K562 (cell line): ENCODE measurements at regions not wholly inside any gene's neighbourhood (a gene's known extent, or its start where the extent isn't known, plus 50 kb on each side); places are given as distances from the start of the nearest gene placed in this dataset.
"Not testable (repeated sequence)": the region's sequence is repeated elsewhere in the genome, so short reads cannot be mapped to it uniquely, and the experiment has no call there.

Experiments
- ATAC-seq: fragments of 200-7000 bp; cut with Tn5 transposase; 3 replicates; pipeline ENCODE4 v1.9.1; 2020; ENCODE audit warnings: moderate library complexity
- BruUV-seq: library from RNA; stranded (reverse); fragments of 400-500 nt; replicated peaks from 2 replicates; lab custom pipeline; 2021; lab: Mats Ljungman, UMichigan
- CTCF ChIA-PET: fragments of 300-600 bp; formaldehyde crosslinking; extraction: SDS; loops from one replicate; lab custom pipeline; 2021; ENCODE audit warnings: low intra/inter-chr PET ratio; lab: Yijun Ruan, JAX
- POLR2A ChIA-PET: fragments of 300-600, 350-650 bp; sonication (Branson Sonifier 250); formaldehyde crosslinking; extraction: SDS; loops from one replicate; lab custom pipeline; 2021; ENCODE audit warnings: antibody characterized with exemption, inconsistent platforms; lab: Yijun Ruan, JAX
- DNase-seq, 4 experiments: peaks; one replicate each; pipeline versions ENCODE4 v3.0.0 to v3.0.0-alpha.2; 2011 to 2018; ENCODE audit warnings: low spot score in 3 of 4, mixed read lengths in 3 of 4; ENCODE audit errors: extremely low read depth in 1 of 4
- FAIRE-seq: peaks from 2 replicates; lab custom pipeline; 2011; peaks lifted over from hg19 to GRCh38; lab: Jason Lieb, UNC
- H2AFZ ChIP-seq: 2 replicates; pipeline ENCODE4 v1.6.0; 2011; ENCODE audit warnings: low read depth, low read length, control low read depth, inconsistent platforms
- H3K27ac ChIP-seq: fragments of 200-600 bp; 3 replicates; pipeline ENCODE4 v1.8.0; 2011; ENCODE audit warnings: low read depth, mild to moderate bottlenecking, control low read depth, inconsistent platforms, low read length, moderate library complexity, mixed read lengths; ENCODE audit errors: extremely low read depth
- H3K27me3 ChIP-seq, 2 experiments: fragments of 300-600 bp in 1 of 2; 2 replicates in 1 of 2; 3 replicates in 1 of 2; pipeline versions ENCODE4 v1.6.0 to v1.8.0; 2011; ENCODE audit warnings: inconsistent platforms in 2 of 2, low read length in 2 of 2, mild to moderate bottlenecking in 1 of 2, mixed read lengths in 1 of 2, moderate library complexity in 1 of 2; ENCODE audit not compliant: control insufficient read depth in 2 of 2, insufficient read depth in 2 of 2
- H3K36me3 ChIP-seq: fragments of 300-600 bp; 3 replicates; pipeline ENCODE4 v1.8.0; 2011; ENCODE audit warnings: mild to moderate bottlenecking, low read length, inconsistent platforms; ENCODE audit not compliant: control insufficient read depth, insufficient read depth
- H3K4me1 ChIP-seq, 2 experiments: fragments of 200-600 bp in 1 of 2; replicated peaks in 1 of 2; 2 replicates in 1 of 2; 3 replicates in 1 of 2; pipeline versions ENCODE4 v1.5.1 to v1.8.0; 2011; ENCODE audit warnings: inconsistent platforms in 2 of 2, low read length in 2 of 2, mild to moderate bottlenecking in 1 of 2, mixed read lengths in 1 of 2, moderate library complexity in 1 of 2; ENCODE audit not compliant: control insufficient read depth in 2 of 2, insufficient read depth in 2 of 2
- H3K4me2 ChIP-seq: 2 replicates; pipeline ENCODE4 v1.6.1; 2011; ENCODE audit warnings: low read length, control low read depth, inconsistent platforms, mixed read lengths; ENCODE audit not compliant: insufficient read depth
- H3K4me3 ChIP-seq: fragments of 200-600 bp; sonication (generic), shearing (Covaris generic); 2 replicates; pipeline ENCODE4 v1.5.1; 2016; ENCODE audit warnings: control low read depth, inconsistent platforms
- H3K79me2 ChIP-seq: fragments of 200-600 bp; 3 replicates; pipeline ENCODE4 v1.8.0; 2011; ENCODE audit warnings: low read length, inconsistent platforms; ENCODE audit not compliant: control insufficient read depth, insufficient read depth
- H3K9ac ChIP-seq, 2 experiments: 2 replicates each; pipeline versions ENCODE4 v1.6.0 to v1.6.1; 2011; ENCODE audit warnings: low read depth in 2 of 2, low read length in 2 of 2, control low read depth in 1 of 2, inconsistent platforms in 1 of 2, mild to moderate bottlenecking in 1 of 2, mixed read lengths in 1 of 2; ENCODE audit not compliant: insufficient read depth in 1 of 2
- H3K9me1 ChIP-seq: one replicate; pipeline ENCODE4 v1.6.0; 2011; ENCODE audit warnings: inconsistent platforms, mild to moderate bottlenecking, low read length, moderate library complexity; ENCODE audit not compliant: control insufficient read depth, insufficient read depth
- H3K9me3 ChIP-seq: replicated peaks from 2 replicates; pipeline ENCODE4 v1.5.1; 2011; ENCODE audit warnings: low read depth, low read length, inconsistent platforms; ENCODE audit not compliant: control insufficient read depth, insufficient read depth
- H4K20me1 ChIP-seq: replicated peaks from 2 replicates; pipeline ENCODE4 v1.6.1; 2011; ENCODE audit warnings: low read length, inconsistent platforms, mixed read lengths; ENCODE audit not compliant: control insufficient read depth, insufficient read depth
- BRD4 ChIP-seq: fragments of 200-600 bp; sonication (generic); IDR thresholded peaks from 2 replicates; pipeline ENCODE4 v1.6.1; 2017; ENCODE audit warnings: inconsistent platforms
- CTBP1 ChIP-seq: fragments of 450-650 bp; IDR thresholded peaks from 2 replicates; pipeline ENCODE4 v1.6.1; 2016; ENCODE audit warnings: borderline replicate concordance
- HMGN3 ChIP-seq: IDR thresholded peaks from 2 replicates; pipeline ENCODE4 v1.6.1; 2011; ENCODE audit warnings: borderline replicate concordance, low read depth, mild to moderate bottlenecking, mixed read lengths, low read length; ENCODE audit not compliant: insufficient read length; ENCODE audit errors: extremely low read depth
- MAFF ChIP-seq: IDR thresholded peaks from 2 replicates; pipeline ENCODE4 v1.6.1; 2012; ENCODE audit warnings: low read length, improper control_type of control experiment
- ZC3H11A ChIP-seq: IDR thresholded peaks from 2 replicates; pipeline ENCODE4 v1.6.1; 2012; ENCODE audit warnings: low read depth, low read length, improper control_type of control experiment
- ZFP1 ChIP-seq: fragments of 450-650 bp; formaldehyde crosslinking; IDR thresholded peaks from 2 replicates; pipeline ENCODE4 v1.4.0; 2020; ENCODE audit warnings: mild to moderate bottlenecking, mixed read lengths
- ZNF140 ChIP-seq: fragments of 250-450 bp; sonication (Bioruptor Pico); IDR thresholded peaks from 2 replicates; pipeline ENCODE4 v1.8.0; 2021; ENCODE audit warnings: moderate library complexity, mild to moderate bottlenecking, inconsistent platforms
- ZNF324 ChIP-seq: fragments of 250-450 bp; sonication (Bioruptor Pico); IDR thresholded peaks from 2 replicates; pipeline ENCODE4 v1.4.0; 2020; ENCODE audit warnings: mild to moderate bottlenecking
- WGBS: fragments of 100-300 bp; shearing (Covaris generic); methylation state at CpG from one replicate; pipeline ENCODE4 v1.1.6; 2016; ENCODE audit warnings: low coverage, mixed read lengths; ENCODE audit not compliant: insufficient coverage; ENCODE audit errors: missing lambda C conversion rate; 5-methylcytosine and 5-hydroxymethylcytosine counted together
- in situ Hi-C: fragments of 300-500 bp; cut with MboI; formaldehyde crosslinking; loops from 4 replicates; pipeline ENCODE4 v1.15.0; 2018; ENCODE audit warnings: inconsistent platforms, mixed read lengths
- intact Hi-C: fragments of 100-400 bp; cut with micrococcal nuclease; formaldehyde crosslinking; loops from 2 replicates; pipeline ENCODE4 v1.14.2; 2022
- TF ChIP-seq, protein P1 (sequence below), 2 experiments: fragments of 450-650 bp in 1 of 2; sonication (generic) in 1 of 2; formaldehyde crosslinking in 1 of 2; IDR thresholded peaks; 2 replicates each; pipeline versions ENCODE4 v1.7.1 to v1.9.0; 2016 to 2022; ENCODE audit warnings: inconsistent platforms in 1 of 2, mild to moderate bottlenecking in 1 of 2, missing genetic modification reagents in 1 of 2
- TF ChIP-seq, protein P2 (sequence below): fragments of 250-450 bp; sonication (Bioruptor Pico); IDR thresholded peaks from 2 replicates; pipeline ENCODE4 v1.9.0; 2021; ENCODE audit warnings: mild to moderate bottlenecking, inconsistent platforms

DNA sequence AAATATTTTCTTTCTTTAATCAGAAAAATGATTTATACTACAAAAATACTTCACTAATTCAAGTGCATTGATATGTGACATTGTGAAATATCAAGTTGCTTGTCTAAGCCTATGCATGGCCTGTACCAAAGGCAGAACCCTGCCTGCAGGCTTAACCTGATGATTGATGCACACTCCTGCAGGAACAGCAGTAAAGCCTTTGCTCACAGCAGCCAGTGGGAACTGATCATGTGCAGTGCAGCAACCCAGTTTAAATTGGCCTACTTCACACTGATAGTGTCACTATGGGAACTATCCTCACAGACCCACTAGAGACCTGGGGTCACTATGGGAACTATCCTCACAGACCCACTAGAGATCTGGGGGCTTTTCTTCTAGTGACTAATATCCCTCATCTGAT lies 603.8 kb downstream of the RAPGEF2 start (continued):
- TF ChIP-seq, protein P1, sequence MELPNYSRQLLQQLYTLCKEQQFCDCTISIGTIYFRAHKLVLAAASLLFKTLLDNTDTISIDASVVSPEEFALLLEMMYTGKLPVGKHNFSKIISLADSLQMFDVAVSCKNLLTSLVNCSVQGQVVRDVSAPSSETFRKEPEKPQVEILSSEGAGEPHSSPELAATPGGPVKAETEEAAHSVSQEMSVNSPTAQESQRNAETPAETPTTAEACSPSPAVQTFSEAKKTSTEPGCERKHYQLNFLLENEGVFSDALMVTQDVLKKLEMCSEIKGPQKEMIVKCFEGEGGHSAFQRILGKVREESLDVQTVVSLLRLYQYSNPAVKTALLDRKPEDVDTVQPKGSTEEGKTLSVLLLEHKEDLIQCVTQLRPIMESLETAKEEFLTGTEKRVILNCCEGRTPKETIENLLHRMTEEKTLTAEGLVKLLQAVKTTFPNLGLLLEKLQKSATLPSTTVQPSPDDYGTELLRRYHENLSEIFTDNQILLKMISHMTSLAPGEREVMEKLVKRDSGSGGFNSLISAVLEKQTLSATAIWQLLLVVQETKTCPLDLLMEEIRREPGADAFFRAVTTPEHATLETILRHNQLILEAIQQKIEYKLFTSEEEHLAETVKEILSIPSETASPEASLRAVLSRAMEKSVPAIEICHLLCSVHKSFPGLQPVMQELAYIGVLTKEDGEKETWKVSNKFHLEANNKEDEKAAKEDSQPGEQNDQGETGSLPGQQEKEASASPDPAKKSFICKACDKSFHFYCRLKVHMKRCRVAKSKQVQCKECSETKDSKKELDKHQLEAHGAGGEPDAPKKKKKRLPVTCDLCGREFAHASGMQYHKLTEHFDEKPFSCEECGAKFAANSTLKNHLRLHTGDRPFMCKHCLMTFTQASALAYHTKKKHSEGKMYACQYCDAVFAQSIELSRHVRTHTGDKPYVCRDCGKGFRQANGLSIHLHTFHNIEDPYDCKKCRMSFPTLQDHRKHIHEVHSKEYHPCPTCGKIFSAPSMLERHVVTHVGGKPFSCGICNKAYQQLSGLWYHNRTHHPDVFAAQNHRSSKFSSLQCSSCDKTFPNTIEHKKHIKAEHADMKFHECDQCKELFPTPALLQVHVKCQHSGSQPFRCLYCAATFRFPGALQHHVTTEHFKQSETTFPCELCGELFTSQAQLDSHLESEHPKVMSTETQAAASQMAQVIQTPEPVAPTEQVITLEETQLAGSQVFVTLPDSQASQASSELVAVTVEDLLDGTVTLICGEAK (IDR thresholded peaks at IDR 0.05): no peak
- TF ChIP-seq, protein P1 (CRISPR knock-in tag; IDR thresholded peaks at IDR 0.05): no peak
- TF ChIP-seq ZNF140 (CRISPR knock-in tag) (no peak), CTBP1 (no peak), MAFF (no peak), ZNF324 (no peak), HMGN3 (no peak), ZFP1 (no peak), BRD4 (no peak), ZC3H11A (no peak)
- TF ChIP-seq, protein P2, sequence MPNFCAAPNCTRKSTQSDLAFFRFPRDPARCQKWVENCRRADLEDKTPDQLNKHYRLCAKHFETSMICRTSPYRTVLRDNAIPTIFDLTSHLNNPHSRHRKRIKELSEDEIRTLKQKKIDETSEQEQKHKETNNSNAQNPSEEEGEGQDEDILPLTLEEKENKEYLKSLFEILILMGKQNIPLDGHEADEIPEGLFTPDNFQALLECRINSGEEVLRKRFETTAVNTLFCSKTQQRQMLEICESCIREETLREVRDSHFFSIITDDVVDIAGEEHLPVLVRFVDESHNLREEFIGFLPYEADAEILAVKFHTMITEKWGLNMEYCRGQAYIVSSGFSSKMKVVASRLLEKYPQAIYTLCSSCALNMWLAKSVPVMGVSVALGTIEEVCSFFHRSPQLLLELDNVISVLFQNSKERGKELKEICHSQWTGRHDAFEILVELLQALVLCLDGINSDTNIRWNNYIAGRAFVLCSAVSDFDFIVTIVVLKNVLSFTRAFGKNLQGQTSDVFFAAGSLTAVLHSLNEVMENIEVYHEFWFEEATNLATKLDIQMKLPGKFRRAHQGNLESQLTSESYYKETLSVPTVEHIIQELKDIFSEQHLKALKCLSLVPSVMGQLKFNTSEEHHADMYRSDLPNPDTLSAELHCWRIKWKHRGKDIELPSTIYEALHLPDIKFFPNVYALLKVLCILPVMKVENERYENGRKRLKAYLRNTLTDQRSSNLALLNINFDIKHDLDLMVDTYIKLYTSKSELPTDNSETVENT: no peak

DNA sequence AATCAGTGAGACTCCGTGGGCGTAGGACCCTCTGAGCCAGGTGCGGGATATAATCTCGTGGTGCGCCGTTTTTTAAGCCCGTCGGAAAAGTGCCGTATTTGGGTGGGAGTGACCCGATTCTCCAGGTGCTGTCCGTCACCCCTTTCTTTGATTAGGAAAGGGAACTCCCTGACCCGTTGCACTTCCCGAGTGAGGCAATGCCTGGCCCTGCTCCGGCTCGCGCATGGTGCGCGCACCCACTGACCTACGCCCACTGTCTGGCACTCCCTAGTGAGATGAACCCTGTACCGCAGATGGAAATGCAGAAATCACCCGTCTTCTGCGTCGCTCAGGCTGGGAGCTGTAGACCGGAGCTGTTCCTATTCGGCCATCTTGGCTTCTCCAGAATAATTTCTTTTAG lies 612.3 kb downstream of the RAPGEF2 start:
- H3K4me3 ChIP-seq, H3K9ac ChIP-seq, FAIRE-seq, BruUV-seq, H3K4me1 ChIP-seq, H3K9me1 ChIP-seq, in situ Hi-C loops, H3K27me3 ChIP-seq, DNase-seq, H3K79me2 ChIP-seq, ATAC-seq, H4K20me1 ChIP-seq, H3K27ac ChIP-seq, H3K4me2 ChIP-seq, POLR2A ChIA-PET, intact Hi-C loops, H3K36me3 ChIP-seq, CTCF ChIA-PET, H3K9me3 ChIP-seq, H2AFZ ChIP-seq: not testable (repeated sequence)
- WGBS: 0% methylated on average over 2 of the region's 25 CpGs
